ENCODE measurements at regions not wholly inside any gene's neighbourhood (a gene's known extent, or its start where the extent isn't known, plus 50 kb on each side); places are given as distances from the start of the nearest gene placed in this dataset.
A peak's percentile ranks its signal among the peaks of the same experiment; 100 is the strongest.

DNA sequence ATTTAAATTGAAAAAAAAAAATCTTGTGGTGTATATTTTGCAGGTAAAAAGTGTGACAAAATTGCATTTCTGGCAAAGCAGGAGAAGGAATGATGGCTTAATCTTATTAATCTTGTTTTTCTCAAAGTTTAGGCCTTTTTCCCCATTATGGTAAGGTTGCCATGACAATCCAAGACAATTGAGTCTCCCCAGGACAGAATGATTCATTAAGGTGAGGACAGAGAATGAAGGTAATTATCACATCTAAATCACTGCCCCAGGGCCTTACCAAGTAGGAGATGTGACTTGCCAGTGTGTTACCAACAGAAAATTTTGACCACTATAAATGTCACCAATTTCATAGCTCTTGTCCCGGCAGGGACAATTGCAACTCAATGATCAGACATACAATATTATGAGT is 439.2 kb downstream of the DNAH5 start:
- no peaks in the 10 kb centered on the region for H3K9me3 ChIP-seq (replicated peaks in 1 of 11)
- H3K9ac ChIP-seq: no peak overlapping the region
- no peaks in the 10 kb centered on the region for H3K4me1 ChIP-seq
- no peaks in the 10 kb centered on the region for H3K27me3 ChIP-seq
- no peak overlapping the region for H3K4me2 ChIP-seq
- no peaks in the 10 kb centered on the region for H3K36me3 ChIP-seq
- H4K20me1 ChIP-seq: no peaks in the 10 kb centered on the region
- no peak for TF ChIP-seq Cebpa-rat (IDR thresholded peaks at IDR 0.05)
- H3K4me3 ChIP-seq: no peak overlapping the region
- H3K27ac ChIP-seq: no peak overlapping the region

- Histone ChIP-seq H3K27me3 (no peaks in the 10 kb centered on the region), H3K9ac (no peak overlapping the region), H3K9me3 (replicated peaks in 1 of 11) (no peaks in the 10 kb centered on the region), H3K4me1 (no peaks in the 10 kb centered on the region), H4K20me1 (no peaks in the 10 kb centered on the region), H3K27ac (no peak overlapping the region), H3K4me2 (no peak overlapping the region), H3K36me3 (no peaks in the 10 kb centered on the region), H3K4me3 (no peak overlapping the region)
- TF ChIP-seq Cebpa-rat (IDR thresholded peaks at IDR 0.05): no peak
These were observed 441.5 kb downstream of the DNAH5 start for GRCh38 chr5:13503017-13503416.

DNA sequence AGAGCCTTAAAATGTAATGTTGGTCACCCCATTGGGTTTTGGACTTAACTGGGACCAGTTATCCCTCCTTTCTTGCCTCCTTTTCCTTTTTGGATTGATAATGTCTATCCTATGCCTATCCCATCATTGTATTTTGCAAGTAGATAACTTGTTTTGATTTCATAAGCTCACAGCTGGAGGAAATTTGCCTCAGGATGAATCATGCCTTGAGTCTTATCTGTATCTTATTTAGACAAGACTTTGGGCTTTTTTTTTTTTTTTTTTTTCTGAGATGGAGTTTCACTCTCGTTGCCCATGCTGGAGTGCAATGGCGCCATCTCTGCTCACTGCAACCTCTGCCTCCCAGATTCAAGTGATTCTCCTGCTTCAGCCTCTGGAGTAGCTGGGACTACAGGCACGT is 443.3 kb downstream of the DNAH5 start:
- Histone ChIP-seq H3K9ac (no peak overlapping the region), H3K4me3 (no peak overlapping the region), H3K4me2 (no peak overlapping the region), H4K20me1 (no peaks in the 10 kb centered on the region), H3K9me3 (replicated peaks in 1 of 11) (no peaks in the 10 kb centered on the region), H3K27me3 (no peaks in the 10 kb centered on the region), H3K27ac (no peak overlapping the region), H3K4me1 (no peaks in the 10 kb centered on the region), H3K36me3 (no peaks in the 10 kb centered on the region)
- no peak for TF ChIP-seq Cebpa-rat (IDR thresholded peaks at IDR 0.05)

DNA sequence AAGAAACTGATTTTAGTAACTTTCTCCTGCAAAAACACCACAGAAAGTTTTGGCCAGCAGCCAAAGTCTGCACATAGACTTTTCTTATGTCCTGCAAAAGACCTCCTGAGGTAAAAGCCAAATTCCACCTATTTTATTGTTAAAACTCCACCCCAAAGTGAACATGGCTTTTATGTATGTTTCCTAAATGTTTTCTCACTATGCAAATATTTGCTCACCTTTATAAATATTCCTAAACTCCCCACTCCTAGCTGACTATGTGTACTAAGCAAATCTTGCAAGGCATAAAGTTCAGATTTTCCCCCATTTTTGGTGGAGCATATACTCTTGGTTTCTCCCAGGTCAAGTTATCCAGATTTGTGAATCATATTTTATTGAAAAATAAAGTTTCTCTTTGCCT is 446.2 kb downstream of the DNAH5 start:
- Histone ChIP-seq H4K20me1 (no peaks in the 10 kb centered on the region), H3K4me1 (no peaks in the 10 kb centered on the region), H3K27me3 (no peaks in the 10 kb centered on the region), H3K27ac (no peak overlapping the region), H3K9ac (no peak overlapping the region), H3K36me3 (no peaks in the 10 kb centered on the region), H3K9me3 (replicated peaks in 1 of 11) (no peaks in the 10 kb centered on the region), H3K4me2 (no peak overlapping the region), H3K4me3 (no peak overlapping the region)
- no peak for TF ChIP-seq Cebpa-rat (IDR thresholded peaks at IDR 0.05)

GRCh38 chr5:13488254-13488931 is 456.1 kb downstream of the DNAH5 start:
- Histone ChIP-seq H3K4me1 (peaks cover 0 to 7% (median 5%) of the 10 kb centered on the region in 10 experiments; a peak in 7 of 20 replicates), H3K36me3 (no peaks in the 10 kb centered on the region), H3K27me3 (no peaks in the 10 kb centered on the region), H3K4me2 (no peak overlapping the region), H4K20me1 (no peaks in the 10 kb centered on the region), H3K9ac (no peak overlapping the region), H3K4me3 (no peak overlapping the region), H3K9me3 (replicated peaks in 1 of 11) (no peaks in the 10 kb centered on the region), H3K27ac (no peak overlapping the region)
- TF ChIP-seq Cebpa-rat (IDR thresholded peaks at IDR 0.05): no peak

DNA sequence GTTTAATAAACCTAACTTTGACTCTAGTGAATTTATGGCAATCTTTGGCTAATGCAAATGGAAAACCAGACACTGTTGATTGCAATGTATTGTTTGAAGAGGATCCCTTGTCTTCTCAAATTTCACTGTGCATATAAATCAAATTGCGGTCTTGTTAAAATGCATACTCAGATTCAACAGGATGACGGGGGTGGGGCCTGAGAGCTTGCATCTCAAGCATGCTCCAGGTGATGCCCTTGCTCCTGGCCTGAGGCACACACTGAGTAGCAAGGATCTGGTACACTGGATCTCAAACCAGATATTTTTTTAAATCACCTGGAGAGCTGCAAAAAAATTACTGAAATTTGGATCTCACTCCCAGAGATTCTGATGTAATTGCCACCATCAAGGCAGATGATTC is 463.7 kb downstream of the DNAH5 start:
- Histone ChIP-seq H3K9me3 (replicated peaks in 1 of 11) (peaks cover 0 to under 1% (median 0%) of the 10 kb centered on the region in 11 experiments; a peak in 1 of 22 replicates), H4K20me1 (no peaks in the 10 kb centered on the region), H3K27ac (no peak overlapping the region), H3K36me3 (no peaks in the 10 kb centered on the region), H3K9ac (no peak overlapping the region), H3K4me2 (no peak overlapping the region), H3K4me3 (no peak overlapping the region), H3K27me3 (no peaks in the 10 kb centered on the region), H3K4me1 (peaks cover 0 to 16% (median 13%) of the 10 kb centered on the region in 10 experiments; a peak in 11 of 20 replicates)
- TF ChIP-seq Cebpa-rat (IDR thresholded peaks at IDR 0.05): no peak

GRCh38 chr5:13478831-13479465 is 465.5 kb downstream of the DNAH5 start:
- H3K9ac ChIP-seq: no peak overlapping the region
- no peak for TF ChIP-seq Cebpa-rat (IDR thresholded peaks at IDR 0.05)
- H3K4me3 ChIP-seq: no peak overlapping the region
- no peak overlapping the region for H3K27ac ChIP-seq
- no peaks in the 10 kb centered on the region for H4K20me1 ChIP-seq
- no peaks in the 10 kb centered on the region for H3K27me3 ChIP-seq
- peaks cover 0 to 11% (median 9%) of the 10 kb centered on the region in 10 experiments; a peak in 10 of 20 replicates for H3K4me1 ChIP-seq
- H3K36me3 ChIP-seq: no peaks in the 10 kb centered on the region
- H3K4me2 ChIP-seq: peak overlapping the region in 1 of 11 experiments; percentile 40; a peak in 2 of 22 replicates
- H3K9me3 ChIP-seq (replicated peaks in 1 of 11): peaks cover 0 to 19% (median 10%) of the 10 kb centered on the region in 11 experiments; a peak in 11 of 22 replicates

DNA sequence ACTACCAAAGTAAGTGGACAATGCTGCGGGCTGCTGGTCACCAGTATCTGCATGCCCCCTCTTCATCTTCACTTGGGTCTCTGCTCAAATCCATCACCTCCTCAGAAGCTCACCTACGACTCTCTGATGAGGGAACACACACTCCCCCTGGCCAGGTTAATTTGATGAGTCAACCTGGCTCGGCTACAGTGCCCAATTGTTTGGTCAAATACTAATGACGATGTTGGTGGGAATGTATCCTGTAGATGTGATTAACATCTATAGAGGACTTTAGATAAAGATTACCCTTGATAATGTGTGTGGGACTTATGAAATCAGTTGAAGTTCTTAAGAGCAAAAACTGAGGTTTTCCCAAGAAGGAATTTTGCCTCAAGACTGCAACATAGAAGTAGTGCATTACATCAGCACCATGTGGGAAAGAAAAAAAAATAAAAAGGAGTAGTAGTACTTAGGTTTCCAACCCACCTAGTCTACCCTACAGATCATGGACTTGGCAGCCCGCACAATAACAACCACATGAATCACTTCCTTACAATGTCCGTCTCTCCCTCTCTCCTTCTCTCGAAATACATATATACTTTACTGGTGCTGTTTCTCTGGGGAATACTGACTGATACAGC is 467.3 kb downstream of the DNAH5 start:
- Histone ChIP-seq H3K27ac (no peak overlapping the region), H3K4me1 (peaks cover 0 to 11% (median 9%) of the 10 kb centered on the region in 10 experiments; a peak in 10 of 20 replicates), H3K9me3 (replicated peaks in 1 of 11) (peaks cover 0 to 19% (median 10%) of the 10 kb centered on the region in 11 experiments; a peak in 11 of 22 replicates), H3K9ac (no peak overlapping the region), H3K4me3 (no peak overlapping the region), H3K27me3 (no peaks in the 10 kb centered on the region), H3K36me3 (no peaks in the 10 kb centered on the region), H4K20me1 (no peaks in the 10 kb centered on the region), H3K4me2 (no peak overlapping the region; a peak in 1 of 22 replicates)
- TF ChIP-seq Cebpa-rat (IDR thresholded peaks at IDR 0.05): no peak

- H3K36me3 ChIP-seq: no peaks in the 10 kb centered on the region
- no peak overlapping the region for H3K27ac ChIP-seq
- no peak overlapping the region for H3K4me3 ChIP-seq
- peaks cover 0 to 21% (median 12%) of the 10 kb centered on the region in 10 experiments; a peak in 15 of 20 replicates for H3K4me1 ChIP-seq
- H3K9ac ChIP-seq: no peak overlapping the region
- no peak for TF ChIP-seq Cebpa-rat (IDR thresholded peaks at IDR 0.05)
- H4K20me1 ChIP-seq: no peaks in the 10 kb centered on the region
- peaks cover 0 to 33% (median 10%) of the 10 kb centered on the region in 11 experiments; a peak in 13 of 22 replicates for H3K9me3 ChIP-seq (replicated peaks in 1 of 11)
- H3K4me2 ChIP-seq: no peak overlapping the region
- no peaks in the 10 kb centered on the region for H3K27me3 ChIP-seq
These were observed 471.6 kb downstream of the DNAH5 start for GRCh38 chr5:13472842-13473241.
